ENCODE measurements at regions not wholly inside any gene's neighbourhood (a gene's known extent, or its start where the extent isn't known, plus 50 kb on each side); places are given as distances from the start of the nearest gene placed in this dataset.

DNA sequence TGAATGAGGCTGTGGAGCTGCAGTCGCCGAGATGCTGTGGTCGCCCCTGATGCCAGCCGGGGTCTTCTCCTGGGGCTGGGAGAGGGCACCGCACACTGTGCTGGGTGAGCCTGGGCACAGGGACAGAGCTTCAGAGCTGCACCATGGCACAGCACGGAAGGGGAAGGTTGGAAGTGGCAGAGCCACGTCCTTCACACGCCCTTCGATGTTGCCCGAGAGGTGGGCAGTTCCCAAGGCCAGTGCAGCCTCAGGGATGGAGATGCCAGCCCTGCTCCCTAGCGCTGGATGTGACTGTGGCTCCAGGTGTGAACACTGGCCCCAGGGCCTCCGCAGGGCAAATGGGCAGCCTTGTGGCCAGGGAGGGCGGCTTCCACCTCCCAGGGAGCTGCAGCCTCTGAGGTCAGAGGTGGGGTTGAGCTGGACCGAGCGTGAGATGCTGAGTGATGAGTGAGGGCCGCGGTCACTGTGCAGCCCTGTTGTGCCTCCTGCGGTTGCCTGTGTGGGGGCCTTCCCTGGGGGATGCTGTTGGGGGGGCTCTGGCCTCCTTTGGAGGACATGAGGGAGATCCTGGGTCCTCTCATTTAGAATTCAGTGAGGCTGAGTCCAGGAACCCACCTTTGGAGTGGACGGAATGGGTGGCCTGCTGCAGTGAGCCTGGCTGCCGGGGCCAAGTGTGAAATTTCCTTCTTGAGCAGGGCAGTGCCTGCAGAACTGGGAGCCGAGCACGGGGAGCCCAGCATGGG lies 1090.0 kb downstream of the BRD1 start:
- no peak for TF ChIP-seq GATA2 (IDR thresholded peaks at IDR 0.05; ENCODE audit: low read depth, low read length)
- no peak for TF ChIP-seq GATA3 (IDR thresholded peaks at IDR 0.05; ENCODE audit: low read depth, low read length)

DNA sequence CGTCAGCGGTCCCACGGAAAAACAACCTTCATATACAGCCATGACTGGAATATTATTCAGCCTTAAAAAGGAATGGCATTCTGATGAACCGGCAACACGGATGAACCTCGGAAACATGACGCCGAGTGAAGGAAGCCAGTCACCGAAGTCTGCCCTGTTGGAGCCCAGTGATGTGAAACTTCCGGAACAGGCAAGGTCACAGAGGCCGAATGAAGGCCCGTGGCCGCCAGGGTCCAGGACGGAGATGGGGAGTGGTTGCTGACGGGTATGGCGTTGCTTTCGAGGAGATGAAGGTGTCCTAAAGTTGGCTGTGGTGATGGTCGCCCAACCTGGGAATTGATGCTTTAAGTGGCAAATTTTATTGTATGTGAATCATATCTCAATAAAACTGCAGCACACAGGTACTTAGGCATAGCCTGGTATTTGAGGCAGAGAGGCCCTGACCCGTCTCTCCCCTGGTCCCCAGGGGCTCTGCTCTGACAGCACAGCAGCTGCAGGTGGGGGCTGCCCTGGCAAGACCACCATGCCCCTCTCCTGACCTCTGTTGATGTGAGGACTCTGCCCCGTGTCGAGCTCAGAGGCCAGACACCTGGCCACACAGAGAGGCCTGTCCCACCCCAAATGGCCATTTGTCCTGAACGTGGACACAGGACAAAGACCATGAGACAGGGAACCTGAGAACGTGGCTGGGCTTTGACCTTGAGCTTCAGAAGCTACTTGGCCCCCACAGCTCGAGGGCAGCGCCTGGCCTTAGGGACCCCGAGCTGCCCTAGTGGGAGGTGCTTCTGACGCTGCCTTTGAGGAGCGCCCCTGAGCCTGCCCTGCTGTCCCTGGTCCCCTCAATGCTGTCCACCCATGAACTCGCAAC lies 1090.8 kb downstream of the BRD1 start:
- TF ChIP-seq GATA2 (IDR thresholded peaks at IDR 0.05; ENCODE audit: low read depth, low read length) (no peak), GATA3 (IDR thresholded peaks at IDR 0.05; ENCODE audit: low read depth, low read length) (no peak)

DNA sequence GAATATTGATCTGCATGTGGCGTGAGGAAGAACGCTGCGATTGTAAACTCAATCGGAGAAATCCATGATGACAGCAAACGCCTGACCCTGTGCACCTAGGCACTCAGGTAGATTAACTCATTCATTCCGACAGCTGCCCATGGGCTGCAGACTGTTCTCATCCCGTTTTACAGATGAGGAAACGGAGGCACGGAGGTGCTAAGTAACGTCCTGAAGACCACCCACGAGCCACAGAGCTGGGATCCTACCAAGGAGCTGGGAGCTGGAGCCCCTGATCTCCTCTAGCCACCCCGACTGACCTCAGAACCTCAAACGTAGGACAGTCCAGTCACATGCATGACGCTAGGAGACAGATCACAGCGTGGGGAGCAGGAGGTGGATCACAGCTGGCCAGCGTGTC lies 1092.7 kb downstream of the BRD1 start:
- TF ChIP-seq GATA2 (IDR thresholded peaks at IDR 0.05; ENCODE audit: low read depth, low read length): no peak
- TF ChIP-seq GATA3 (IDR thresholded peaks at IDR 0.05; ENCODE audit: low read depth, low read length): no peak

DNA sequence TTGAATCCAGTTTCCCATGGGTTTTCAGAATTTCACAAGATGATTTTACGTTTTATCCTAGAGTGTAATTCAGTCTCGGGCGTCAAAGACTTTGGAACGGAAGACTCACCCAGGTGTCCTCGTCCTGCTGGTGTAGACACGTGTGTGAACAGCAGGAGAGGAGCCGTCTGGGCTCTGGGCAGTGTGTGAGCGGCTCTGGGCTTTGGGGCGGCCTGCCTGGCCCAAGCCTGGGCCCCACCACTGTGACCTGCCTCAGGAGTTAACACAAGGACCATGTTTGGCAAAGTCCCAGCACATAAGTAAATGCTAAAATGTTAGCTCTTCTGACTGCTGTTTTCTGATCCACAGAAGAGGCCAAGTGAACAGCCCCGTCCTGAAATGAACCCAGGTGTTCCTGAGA lies 1093.3 kb downstream of the BRD1 start:
- TF ChIP-seq GATA2 (IDR thresholded peaks at IDR 0.05; ENCODE audit: low read depth, low read length): no peak
- no peak for TF ChIP-seq GATA3 (IDR thresholded peaks at IDR 0.05; ENCODE audit: low read depth, low read length)

DNA sequence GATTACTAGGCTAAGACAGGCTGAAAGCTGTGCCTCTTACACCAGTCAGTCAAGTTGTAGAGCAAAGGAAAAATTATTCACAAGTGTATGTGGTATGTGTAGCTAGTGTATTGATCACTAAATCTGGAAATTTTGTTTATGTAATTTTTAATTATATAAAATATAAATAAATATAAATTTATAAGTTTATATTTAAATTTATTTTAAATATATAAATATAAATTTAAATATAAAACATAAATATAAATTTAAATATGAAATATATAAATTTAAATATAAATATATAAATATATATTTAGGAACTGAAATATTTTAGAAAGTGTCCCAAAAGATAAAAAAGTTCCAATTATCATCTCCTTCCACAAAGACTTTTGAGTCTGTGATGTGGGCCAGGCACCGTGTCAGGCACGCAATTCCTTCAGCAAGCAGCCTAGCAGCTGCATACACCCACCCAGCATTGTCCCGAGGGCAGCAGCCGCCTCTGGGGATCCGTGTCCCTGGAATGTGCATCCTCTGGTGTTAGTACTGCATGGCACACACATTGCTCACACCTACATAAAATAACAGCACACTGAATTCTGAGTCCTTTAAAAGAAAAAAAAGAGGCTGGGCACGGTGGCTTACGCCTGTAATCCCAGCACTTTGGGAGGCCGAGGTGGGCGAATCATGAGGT lies 1098.0 kb downstream of the BRD1 start:
- TF ChIP-seq GATA2 (IDR thresholded peaks at IDR 0.05; ENCODE audit: low read depth, low read length) (no peak), GATA3 (IDR thresholded peaks at IDR 0.05; ENCODE audit: low read depth, low read length) (no peak)

DNA sequence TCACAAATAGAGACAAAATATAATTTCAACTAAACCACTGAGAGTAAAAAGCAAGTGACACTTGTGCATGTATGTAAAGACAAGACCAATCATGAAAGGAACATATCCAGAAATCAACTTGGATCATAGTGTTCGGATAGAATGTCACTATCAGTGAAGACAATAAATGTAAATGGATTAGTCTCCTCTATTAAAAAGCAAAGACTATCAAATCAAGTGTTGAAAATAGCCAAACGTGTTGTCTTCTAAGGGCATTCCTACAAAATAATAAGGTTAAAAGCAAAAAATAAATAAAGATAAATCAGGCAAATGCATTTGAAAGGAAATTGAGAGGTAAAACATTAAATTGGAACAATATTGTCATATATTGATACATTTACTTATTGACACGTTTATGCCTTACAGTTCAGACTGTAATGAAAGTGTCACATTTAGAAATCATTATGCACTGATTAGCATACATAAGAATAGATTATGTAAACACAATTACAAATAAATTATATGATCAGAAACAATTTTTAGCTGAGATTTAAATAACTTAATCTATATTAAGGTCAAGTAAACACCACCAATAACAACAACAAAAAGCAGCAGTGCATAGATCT lies 1100.1 kb downstream of the BRD1 start:
- TF ChIP-seq GATA2 (IDR thresholded peaks at IDR 0.05; ENCODE audit: low read depth, low read length): no peak
- TF ChIP-seq GATA3 (IDR thresholded peaks at IDR 0.05; ENCODE audit: low read depth, low read length): no peak

DNA sequence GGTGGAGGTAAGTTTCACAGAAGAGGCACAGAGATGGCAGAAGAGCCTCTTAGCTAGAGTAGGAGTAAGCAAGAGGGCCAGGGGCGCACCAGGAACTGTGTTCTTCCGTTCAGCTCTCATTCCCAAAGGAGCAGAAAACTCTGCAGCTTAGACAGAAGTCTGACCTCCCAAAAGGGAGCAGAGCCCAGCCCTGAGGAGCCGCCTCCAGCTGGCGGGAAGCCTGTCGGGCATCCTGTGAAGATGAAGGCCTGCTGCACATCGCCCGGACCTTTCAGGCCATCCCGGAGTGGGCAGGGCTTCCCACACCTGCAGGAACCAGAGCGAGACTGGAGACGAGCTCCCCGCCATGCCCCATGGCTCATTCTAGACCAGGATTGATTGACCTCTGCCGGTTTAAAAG lies 1102.8 kb downstream of the BRD1 start:
- TF ChIP-seq GATA2 (IDR thresholded peaks at IDR 0.05; ENCODE audit: low read depth, low read length) (no peak), GATA3 (IDR thresholded peaks at IDR 0.05; ENCODE audit: low read depth, low read length) (no peak)

DNA sequence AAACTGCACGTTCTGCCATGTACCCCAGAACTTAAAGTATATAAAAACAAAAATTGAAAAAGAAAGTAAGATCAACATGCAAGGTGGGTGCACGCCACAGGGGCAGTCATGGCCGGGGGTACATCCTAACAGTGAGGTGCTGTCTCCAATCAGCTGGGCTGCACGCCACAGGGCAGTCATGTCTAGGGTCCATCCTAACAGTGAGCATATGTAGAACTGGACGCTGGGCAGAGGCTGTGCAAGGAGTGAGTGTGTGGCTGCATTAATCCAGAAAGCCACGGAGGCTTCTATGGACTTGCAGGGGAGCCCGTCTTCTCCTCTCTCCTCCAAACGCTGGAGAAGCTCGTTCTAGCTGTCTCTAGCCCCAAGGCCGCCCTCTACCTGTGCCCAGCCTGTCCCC lies 1105.0 kb downstream of the BRD1 start:
- TF ChIP-seq GATA2 (IDR thresholded peaks at IDR 0.05; ENCODE audit: low read depth, low read length) (no peak), GATA3 (IDR thresholded peaks at IDR 0.05; ENCODE audit: low read depth, low read length) (no peak)

DNA sequence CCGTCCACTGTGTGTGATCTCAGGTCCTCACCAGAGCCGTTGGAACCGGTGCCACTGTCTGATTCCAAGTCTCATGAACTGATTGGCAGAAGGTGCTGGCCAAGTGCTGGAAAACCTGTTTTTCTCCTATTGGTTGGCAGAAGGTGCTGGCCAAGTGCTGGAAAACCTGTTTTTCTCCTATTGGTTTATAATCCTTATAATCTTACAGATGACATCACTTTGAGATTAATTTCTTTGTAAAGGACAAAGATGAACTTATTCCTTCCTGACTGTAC lies 1106.3 kb downstream of the BRD1 start:
- TF ChIP-seq GATA2 (IDR thresholded peaks at IDR 0.05; ENCODE audit: low read depth, low read length) (no peak), GATA3 (IDR thresholded peaks at IDR 0.05; ENCODE audit: low read depth, low read length) (no peak)

DNA sequence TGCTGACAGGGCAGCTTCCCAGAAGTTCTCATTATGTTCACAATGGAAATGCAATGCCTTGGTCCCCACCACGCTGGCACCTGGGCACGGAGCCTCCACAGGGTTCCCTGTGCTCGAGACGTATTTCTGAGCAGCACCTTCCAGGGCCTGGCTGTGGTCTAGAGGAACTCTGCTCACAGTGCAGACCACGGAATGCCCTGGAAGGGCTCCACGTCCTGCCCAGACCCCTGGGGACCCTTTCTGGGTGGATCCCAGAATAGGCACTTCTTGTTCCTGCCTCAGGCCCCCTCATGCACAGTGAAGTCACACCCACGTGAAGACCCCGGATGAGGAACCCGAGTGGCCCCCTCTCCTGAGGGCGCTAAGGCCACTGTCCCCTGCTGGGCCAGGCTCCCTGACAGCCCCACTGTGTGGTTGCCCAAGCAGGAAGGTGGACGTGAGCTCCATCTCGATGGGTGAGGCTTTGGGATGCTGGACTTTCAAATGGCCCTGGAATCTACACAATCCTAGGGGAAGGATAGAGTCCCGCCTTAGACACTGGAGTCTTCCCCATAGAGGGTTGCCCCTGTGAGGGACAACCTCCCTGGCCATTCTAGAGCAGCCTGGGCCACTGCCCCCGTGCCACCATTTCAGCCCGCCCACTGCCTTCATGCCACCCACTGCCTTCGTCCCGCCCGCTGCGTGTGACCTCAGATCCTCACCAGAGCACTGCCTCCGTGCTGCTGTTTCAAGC lies 1106.8 kb downstream of the BRD1 start:
- TF ChIP-seq GATA3 (IDR thresholded peaks at IDR 0.05; ENCODE audit: low read depth, low read length): no peak
- no peak for TF ChIP-seq GATA2 (IDR thresholded peaks at IDR 0.05; ENCODE audit: low read depth, low read length)

DNA sequence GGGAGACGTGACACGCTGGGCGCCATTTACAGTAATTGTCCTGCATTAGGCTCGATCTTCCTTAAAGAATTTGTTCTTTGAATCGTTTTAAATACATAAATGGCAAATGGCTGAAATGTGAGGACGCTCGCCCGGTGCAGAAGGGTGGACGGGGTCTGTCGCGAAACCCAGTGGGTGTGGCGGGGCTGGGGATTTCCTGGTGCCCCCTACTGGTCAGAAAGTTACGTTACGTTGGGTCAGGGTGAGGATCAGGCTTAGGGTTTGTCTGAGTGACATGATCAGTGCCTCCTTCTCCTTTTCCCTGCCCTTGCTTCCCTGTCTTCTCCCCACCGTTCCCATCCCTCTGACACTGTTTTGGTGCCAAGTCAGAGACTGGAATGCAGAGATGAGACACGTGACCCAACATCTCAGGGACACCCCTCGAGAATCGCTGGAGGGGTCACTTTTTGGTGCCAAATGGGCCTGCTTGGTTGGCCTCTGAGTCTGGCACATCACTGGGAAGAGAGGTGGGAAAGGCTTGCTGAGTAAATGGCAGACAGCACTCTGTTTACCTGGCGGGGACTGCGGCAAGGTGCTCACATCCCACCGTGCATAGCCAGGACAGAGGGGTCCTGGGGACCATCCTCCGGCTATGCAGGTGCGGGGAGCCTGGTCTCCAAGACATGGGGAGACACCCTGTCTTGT lies 1107.6 kb downstream of the BRD1 start:
- TF ChIP-seq GATA3 (IDR thresholded peaks at IDR 0.05; ENCODE audit: low read depth, low read length) (no peak), GATA2 (IDR thresholded peaks at IDR 0.05; ENCODE audit: low read depth, low read length) (no peak)

DNA sequence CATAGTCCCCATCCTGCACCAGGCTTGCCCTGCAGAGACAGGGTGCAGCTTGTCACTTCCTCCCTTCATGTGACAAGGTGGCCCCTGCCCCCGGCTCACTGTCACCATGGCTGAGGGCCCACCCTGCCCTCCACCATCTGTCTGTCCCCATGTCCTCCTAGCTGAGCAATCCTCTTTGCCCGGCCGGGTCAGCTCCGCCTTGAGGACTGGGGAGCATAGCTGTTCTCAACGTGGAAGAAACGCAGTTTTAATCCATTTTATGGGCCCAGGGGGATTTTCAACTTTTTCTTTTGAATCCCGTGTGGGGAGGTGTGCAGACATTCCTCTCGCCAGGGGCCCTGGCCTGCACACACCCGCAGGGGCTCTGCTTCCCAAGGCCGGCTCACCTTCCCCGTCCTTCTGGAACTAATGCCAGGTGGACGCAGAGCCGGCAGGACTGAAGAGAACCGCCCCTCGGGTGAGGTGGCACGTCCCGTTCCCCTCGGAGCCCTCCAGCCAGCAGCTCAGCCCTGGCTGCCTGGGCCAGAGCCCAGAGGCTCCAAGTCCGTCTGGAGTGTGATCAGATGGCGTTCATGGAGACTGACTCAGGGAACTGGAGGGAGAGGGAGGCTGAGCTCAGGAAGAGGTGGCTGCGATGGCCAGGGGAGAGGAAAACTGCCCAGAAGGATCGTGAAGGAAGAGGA lies 1108.7 kb downstream of the BRD1 start:
- TF ChIP-seq GATA2 (IDR thresholded peaks at IDR 0.05; ENCODE audit: low read depth, low read length) (no peak), GATA3 (IDR thresholded peaks at IDR 0.05; ENCODE audit: low read depth, low read length) (no peak)
